Upper lobe of left lung (tissue), 4 donors: ENCODE measurements at regions not wholly inside any gene's neighbourhood (a gene's known extent, or its start where the extent isn't known, plus 50 kb on each side); places are given as distances from the start of the nearest gene placed in this dataset.

Experiments
- POLR2A ChIP-seq, 4 donors: fragments of 450-650 bp; IDR thresholded peaks; one replicate each; pipeline ENCODE4 v1.5.1; 2016 to 2017; ENCODE audit warnings: antibody characterized with exemption in 4 of 4, mild to moderate bottlenecking in 2 of 4
- POLR2AphosphoS5 ChIP-seq, 2 donors: sonication (generic); formaldehyde crosslinking; IDR thresholded peaks; one replicate each; pipeline ENCODE4 v1.5.1; 2017; ENCODE audit warnings: antibody characterized with exemption in 2 of 2
- TF ChIP-seq, protein P1 (sequence below), 6 experiments: fragments of 450-650 bp in 4 of 6; fragments of 200-600 bp in 2 of 6; sonication (generic) in 2 of 6; IDR thresholded peaks; one replicate each; pipeline ENCODE4 v1.5.1; 2016 to 2019; ENCODE audit warnings: antibody characterized with exemption in 6 of 6

- TF ChIP-seq, protein P1, sequence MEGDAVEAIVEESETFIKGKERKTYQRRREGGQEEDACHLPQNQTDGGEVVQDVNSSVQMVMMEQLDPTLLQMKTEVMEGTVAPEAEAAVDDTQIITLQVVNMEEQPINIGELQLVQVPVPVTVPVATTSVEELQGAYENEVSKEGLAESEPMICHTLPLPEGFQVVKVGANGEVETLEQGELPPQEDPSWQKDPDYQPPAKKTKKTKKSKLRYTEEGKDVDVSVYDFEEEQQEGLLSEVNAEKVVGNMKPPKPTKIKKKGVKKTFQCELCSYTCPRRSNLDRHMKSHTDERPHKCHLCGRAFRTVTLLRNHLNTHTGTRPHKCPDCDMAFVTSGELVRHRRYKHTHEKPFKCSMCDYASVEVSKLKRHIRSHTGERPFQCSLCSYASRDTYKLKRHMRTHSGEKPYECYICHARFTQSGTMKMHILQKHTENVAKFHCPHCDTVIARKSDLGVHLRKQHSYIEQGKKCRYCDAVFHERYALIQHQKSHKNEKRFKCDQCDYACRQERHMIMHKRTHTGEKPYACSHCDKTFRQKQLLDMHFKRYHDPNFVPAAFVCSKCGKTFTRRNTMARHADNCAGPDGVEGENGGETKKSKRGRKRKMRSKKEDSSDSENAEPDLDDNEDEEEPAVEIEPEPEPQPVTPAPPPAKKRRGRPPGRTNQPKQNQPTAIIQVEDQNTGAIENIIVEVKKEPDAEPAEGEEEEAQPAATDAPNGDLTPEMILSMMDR (IDR thresholded peaks at IDR 0.05) = no peak
- TF ChIP-seq POLR2A (IDR thresholded peaks at IDR 0.05) (no peak), POLR2AphosphoS5 (IDR thresholded peaks at IDR 0.05) (no peak)
Observed at GRCh38 chr13:99908140-99908803, 63.3 kb downstream of the ZIC5 start.
